ENCODE measurements at regions not wholly inside any gene's neighbourhood (a gene's known extent, or its start where the extent isn't known, plus 50 kb on each side); places are given as distances from the start of the nearest gene placed in this dataset.
"Not testable (repeated sequence)": the region's sequence is repeated elsewhere in the genome, so short reads cannot be mapped to it uniquely, and the experiment has no call there.

GRCh38 chr3:25844891-25845290, 55.0 kb downstream of the OXSM start:
- Mint-ChIP-seq H3K4me1 (no peaks in the 10 kb centered on the region), H3K9me3 (no peaks in the 10 kb centered on the region), H3K27ac (no peak overlapping the region), H3K36me3 (ENCODE audit: low read depth) (no peaks in the 10 kb centered on the region), H3K4me3 (no peak overlapping the region), H3K27me3 (peaks cover 3% of the 10 kb centered on the region)
- ChIA-PET CTCF (interaction anchor here (2.0 kb wide), 1 partner anchor 10 kb away, joined by 5 read pairs; no protein-coding TSS in a partner anchor), POLR2A (no interaction called here)
- no peak for DNase-seq

DNA sequence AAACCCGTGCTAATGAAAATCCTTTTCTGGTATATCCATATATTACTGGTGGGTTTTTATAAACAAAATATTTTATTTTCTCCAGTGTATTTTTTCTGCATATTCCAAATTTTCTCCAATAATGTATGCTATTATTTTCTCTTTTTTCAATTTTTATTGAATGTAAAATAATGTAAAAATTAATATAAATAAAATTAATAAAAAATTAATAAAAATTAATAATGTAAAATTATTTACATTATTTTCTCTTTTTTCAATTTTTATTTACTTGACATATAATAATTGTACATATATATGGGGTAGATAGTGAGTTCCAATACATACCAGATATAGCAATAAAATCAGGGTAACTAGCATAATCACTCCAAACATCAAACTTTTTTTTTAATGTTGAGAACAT, 56.4 kb downstream of the OXSM start:
- no peaks in the 10 kb centered on the region for H3K36me3 Mint-ChIP-seq (ENCODE audit: low read depth)

DNA sequence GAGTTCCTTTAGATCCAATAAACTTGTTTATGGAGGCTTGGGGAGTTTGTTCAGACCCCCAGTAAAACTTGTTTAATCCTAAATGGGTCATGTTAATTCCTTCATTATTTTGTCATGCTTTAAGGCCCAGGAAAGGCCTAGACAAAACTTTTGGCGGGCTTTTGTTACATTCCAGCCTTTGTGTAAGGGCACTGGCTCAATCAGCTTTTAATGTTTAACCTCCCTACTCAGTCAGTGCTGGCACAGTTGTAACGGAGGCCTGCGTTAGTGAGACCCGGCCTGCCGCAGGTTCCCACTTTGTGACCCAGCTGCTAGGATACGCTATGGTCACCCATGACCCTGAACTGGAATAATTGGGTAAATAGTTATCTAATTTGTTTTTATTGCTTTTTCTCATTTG, 59.2 kb downstream of the OXSM start:
- DNase-seq = no peak
- Mint-ChIP-seq H3K36me3 (ENCODE audit: low read depth) (no peaks in the 10 kb centered on the region), H3K27me3 (no peaks in the 10 kb centered on the region), H3K4me1 (no peaks in the 10 kb centered on the region), H3K4me3 (no peak overlapping the region), H3K27ac (no peak overlapping the region), H3K9me3 (peaks cover 2% of the 10 kb centered on the region)
- ChIA-PET POLR2A (no interaction called here), CTCF (interaction anchor here (0.7 kb wide), 1 partner anchor 18 kb away, joined by 3 read pairs; no protein-coding TSS in a partner anchor)

More for the DNA sequence above, 56.4 kb downstream of the OXSM start:
- Mint-ChIP-seq H3K27me3 (peaks cover 3% of the 10 kb centered on the region), H3K9me3 (no peaks in the 10 kb centered on the region), H3K27ac (no peak overlapping the region), H3K4me1 (no peaks in the 10 kb centered on the region), H3K4me3 (no peak overlapping the region)
- POLR2A ChIA-PET = no interaction called here
- CTCF ChIA-PET = interaction anchor here (1.3 to 2.0 kb wide), 3 partner anchors 9 to 178 kb away, joined by 3 to 5 read pairs (median 4); no protein-coding TSS in a partner anchor
- DNase-seq = no peak

DNA sequence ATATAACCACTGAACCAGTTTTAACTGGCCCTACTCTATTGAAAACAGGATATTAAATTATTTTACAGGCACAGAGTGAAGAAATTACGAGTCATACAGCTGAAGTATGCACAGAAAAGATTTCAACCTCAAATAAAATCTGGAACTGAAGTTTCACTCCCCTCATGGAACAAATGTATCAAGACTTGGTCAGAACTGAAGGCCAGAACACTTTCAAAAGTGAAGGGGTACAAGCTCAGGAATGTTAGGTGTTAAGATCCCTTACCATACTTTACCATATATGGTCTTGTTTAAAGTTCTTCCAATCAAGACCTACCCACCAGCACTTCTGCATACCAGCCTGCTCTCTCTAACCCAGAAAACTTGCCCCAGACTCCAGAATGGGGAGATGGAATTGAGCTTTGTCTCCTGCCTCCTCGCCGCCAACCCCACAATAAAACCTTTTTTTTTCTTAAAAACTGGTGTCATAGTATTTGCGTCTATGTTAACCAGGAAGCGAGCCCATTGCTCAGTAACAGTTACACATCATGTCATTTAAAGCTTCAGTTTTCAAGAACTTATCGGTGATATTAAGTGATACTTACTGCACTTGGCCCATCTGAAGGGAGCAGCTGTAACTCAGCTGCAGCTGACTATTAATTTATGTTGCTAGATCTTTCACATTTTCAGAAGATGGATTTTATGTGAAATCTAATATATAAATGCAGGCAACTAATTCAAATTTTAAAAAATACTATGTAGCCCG, 59.9 kb downstream of the OXSM start:
- ChIA-PET POLR2A (no interaction called here), CTCF (interaction anchor here (0.7 to 1.0 kb wide), 2 partner anchors 19 to 202 kb away, joined by 3 to 4 read pairs; no protein-coding TSS in a partner anchor)
- Mint-ChIP-seq H3K4me1 (no peaks in the 10 kb centered on the region), H3K27ac (no peak overlapping the region), H3K4me3 (no peak overlapping the region), H3K27me3 (no peaks in the 10 kb centered on the region), H3K9me3 (peaks cover 2% of the 10 kb centered on the region), H3K36me3 (ENCODE audit: low read depth) (no peaks in the 10 kb centered on the region)
- no peak for DNase-seq

- CTCF ChIA-PET; H3K36me3 Mint-ChIP-seq (ENCODE audit: low read depth); H3K9me3 Mint-ChIP-seq; H3K4me1 Mint-ChIP-seq; H3K4me3 Mint-ChIP-seq; DNase-seq; H3K27ac Mint-ChIP-seq; POLR2A ChIA-PET; H3K27me3 Mint-ChIP-seq: not testable (repeated sequence)
These were observed 61.9 kb downstream of the OXSM start for GRCh38 chr3:25851693-25852259.

DNA sequence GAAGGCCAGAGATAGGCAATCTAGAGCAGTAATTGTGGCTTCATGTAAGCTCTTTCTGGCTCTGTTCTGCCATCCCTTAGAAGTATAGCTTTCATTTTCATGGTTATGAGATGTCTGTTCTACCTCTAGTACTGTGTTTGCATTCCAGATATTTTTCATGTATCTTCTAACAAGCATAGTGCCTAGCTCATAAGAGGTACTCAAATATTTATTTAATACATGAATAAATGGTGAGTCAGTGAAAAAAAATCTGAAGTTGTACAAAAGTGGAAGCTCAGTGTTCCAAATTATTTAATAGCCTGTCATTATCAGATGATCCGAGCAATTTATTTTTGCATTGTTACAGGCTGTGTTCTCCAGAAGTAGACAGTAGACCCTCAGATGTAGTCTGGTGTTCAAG, 64.3 kb downstream of the OXSM start:
- H3K27ac Mint-ChIP-seq = no peak overlapping the region
- H3K36me3 Mint-ChIP-seq (ENCODE audit: low read depth) = no peaks in the 10 kb centered on the region
- CTCF ChIA-PET = interaction anchor here (0.5 to 5.5 kb wide), 6 partner anchors 9 to 322 kb away, joined by 3 to 105 read pairs (median 4); no protein-coding TSS in a partner anchor
- POLR2A ChIA-PET = interaction anchor here (1.2 kb wide), 1 partner anchor 206 kb away, joined by 4 read pairs; no protein-coding TSS in a partner anchor
- no peak for DNase-seq
- no peaks in the 10 kb centered on the region for H3K27me3 Mint-ChIP-seq
- H3K9me3 Mint-ChIP-seq = peaks cover 2% of the 10 kb centered on the region
- H3K4me3 Mint-ChIP-seq = no peak overlapping the region
- H3K4me1 Mint-ChIP-seq = no peaks in the 10 kb centered on the region

DNA sequence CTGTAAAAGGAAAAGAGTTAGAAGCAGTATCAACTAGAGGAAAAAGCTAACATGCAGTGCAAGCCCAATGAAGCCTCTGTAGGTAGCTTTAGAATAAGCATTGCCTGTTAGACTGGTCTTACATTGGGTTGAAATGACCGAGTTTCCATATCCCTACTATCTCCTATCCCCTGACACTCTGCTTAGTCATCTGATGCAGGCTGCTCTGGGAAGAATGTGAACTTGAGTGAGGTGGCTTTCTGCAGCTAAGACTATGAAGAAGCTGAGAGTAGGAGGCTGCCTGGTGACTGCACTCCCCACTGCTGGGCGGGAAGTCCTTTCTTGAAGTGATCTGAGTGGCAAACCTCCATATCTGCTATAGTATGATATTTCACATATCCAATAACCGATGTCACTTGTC, 64.7 kb downstream of the OXSM start:
- Mint-ChIP-seq H3K27ac (no peak overlapping the region), H3K27me3 (no peaks in the 10 kb centered on the region), H3K4me1 (no peaks in the 10 kb centered on the region), H3K36me3 (ENCODE audit: low read depth) (no peaks in the 10 kb centered on the region), H3K4me3 (no peak overlapping the region), H3K9me3 (peaks cover 2% of the 10 kb centered on the region)
- ChIA-PET CTCF (interaction anchor here (0.5 to 5.5 kb wide), 6 partner anchors 9 to 323 kb away, joined by 3 to 105 read pairs (median 4); no protein-coding TSS in a partner anchor), POLR2A (interaction anchor here (1.2 kb wide), 1 partner anchor 207 kb away, joined by 4 read pairs; no protein-coding TSS in a partner anchor)
- no peak for DNase-seq

GRCh38 chr3:25855266-25855784, 65.4 kb downstream of the OXSM start:
- DNase-seq = no peak
- no peak overlapping the region for H3K4me3 Mint-ChIP-seq
- peaks cover 2% of the 10 kb centered on the region for H3K9me3 Mint-ChIP-seq
- no peak overlapping the region for H3K27ac Mint-ChIP-seq
- ChIA-PET POLR2A (interaction anchor here (1.2 to 1.3 kb wide), 2 partner anchors 207 kb away, joined by 3 to 4 read pairs; no protein-coding TSS in a partner anchor), CTCF (interaction anchor here (1.0 to 5.5 kb wide), 5 partner anchors 9 to 207 kb away, joined by 3 to 105 read pairs (median 5); no protein-coding TSS in a partner anchor)
- no peaks in the 10 kb centered on the region for H3K4me1 Mint-ChIP-seq
- no peaks in the 10 kb centered on the region for H3K27me3 Mint-ChIP-seq
- no peaks in the 10 kb centered on the region for H3K36me3 Mint-ChIP-seq (ENCODE audit: low read depth)

GRCh38 chr3:25856902-25857518, 67.1 kb downstream of the OXSM start:
- Mint-ChIP-seq H3K4me1 (no peaks in the 10 kb centered on the region), H3K36me3 (ENCODE audit: low read depth) (no peaks in the 10 kb centered on the region), H3K27ac (no peak overlapping the region), H3K27me3 (no peaks in the 10 kb centered on the region), H3K9me3 (peaks cover 4% of the 10 kb centered on the region), H3K4me3 (no peak overlapping the region)
- ChIA-PET POLR2A (interaction anchor here (0.8 to 1.0 kb wide), 2 partner anchors 8 to 209 kb away, joined by 3 to 4 read pairs; no protein-coding TSS in a partner anchor), CTCF (interaction anchor here (0.6 to 5.5 kb wide), 13 partner anchors 11 to 748 kb away, joined by 3 to 105 read pairs (median 3); no protein-coding TSS in a partner anchor)
- no peak for DNase-seq

DNA sequence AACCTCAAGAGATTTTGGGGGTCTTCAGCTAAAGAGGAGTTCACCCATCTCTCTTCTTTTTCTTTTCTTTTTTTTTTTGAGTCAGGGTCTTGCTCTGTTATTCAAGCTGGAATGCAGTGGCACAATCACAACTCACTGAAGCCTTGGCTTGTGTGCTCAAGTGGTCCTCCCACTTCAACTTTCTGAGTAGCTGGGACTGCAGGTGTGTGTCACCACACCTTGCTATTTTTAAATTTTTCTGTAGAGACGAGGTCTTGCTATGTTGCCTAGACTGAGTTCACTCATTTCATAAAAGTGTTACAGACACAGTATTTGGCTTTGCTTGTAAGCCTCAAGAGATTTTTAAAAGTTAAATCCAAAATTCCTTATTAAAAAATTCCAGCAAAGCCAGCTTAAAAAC, 71.7 kb downstream of the OXSM start:
- H3K27ac Mint-ChIP-seq = no peak overlapping the region
- POLR2A ChIA-PET = no interaction called here
- no peaks in the 10 kb centered on the region for H3K27me3 Mint-ChIP-seq
- peaks cover 2% of the 10 kb centered on the region for H3K9me3 Mint-ChIP-seq
- DNase-seq = no peak
- no peak overlapping the region for H3K4me3 Mint-ChIP-seq
- CTCF ChIA-PET = interaction anchor here (0.9 to 2.0 kb wide), 2 partner anchors 8 to 213 kb away, joined by 3 to 9 read pairs; no protein-coding TSS in a partner anchor
- no peaks in the 10 kb centered on the region for H3K36me3 Mint-ChIP-seq (ENCODE audit: low read depth)
- no peaks in the 10 kb centered on the region for H3K4me1 Mint-ChIP-seq

GRCh38 chr3:25863011-25863415, 73.1 kb downstream of the OXSM start:
- Mint-ChIP-seq H3K9me3 (peaks cover 2% of the 10 kb centered on the region), H3K36me3 (ENCODE audit: low read depth) (no peaks in the 10 kb centered on the region), H3K27ac (no peak overlapping the region), H3K4me1 (no peaks in the 10 kb centered on the region), H3K27me3 (no peaks in the 10 kb centered on the region), H3K4me3 (no peak overlapping the region)
- POLR2A ChIA-PET = no interaction called here
- no peak for DNase-seq
- CTCF ChIA-PET = no interaction called here

- Mint-ChIP-seq H3K4me3 (no peak overlapping the region), H3K27me3 (no peaks in the 10 kb centered on the region), H3K27ac (no peak overlapping the region), H3K4me1 (no peaks in the 10 kb centered on the region), H3K9me3 (peaks cover 2% of the 10 kb centered on the region), H3K36me3 (ENCODE audit: low read depth) (no peaks in the 10 kb centered on the region)
- DNase-seq = no peak
- CTCF ChIA-PET = interaction anchor here (0.9 to 1.9 kb wide), 2 partner anchors 9 to 216 kb away, joined by 3 to 7 read pairs; no protein-coding TSS in a partner anchor
- POLR2A ChIA-PET = no interaction called here
These were observed 73.6 kb downstream of the OXSM start for GRCh38 chr3:25863416-25863959.

All from activated CD4-positive, alpha-beta memory T cell treated with anti-CD3 and anti-CD28 coated beads, Interleukin-2, amount 10 ng/mL, durations not matched to agents 7 days and 5 days (primary cell).